ENCODE measurements at regions not wholly inside any gene's neighbourhood (a gene's known extent, or its start where the extent isn't known, plus 50 kb on each side); places are given as distances from the start of the nearest gene placed in this dataset.

DNA sequence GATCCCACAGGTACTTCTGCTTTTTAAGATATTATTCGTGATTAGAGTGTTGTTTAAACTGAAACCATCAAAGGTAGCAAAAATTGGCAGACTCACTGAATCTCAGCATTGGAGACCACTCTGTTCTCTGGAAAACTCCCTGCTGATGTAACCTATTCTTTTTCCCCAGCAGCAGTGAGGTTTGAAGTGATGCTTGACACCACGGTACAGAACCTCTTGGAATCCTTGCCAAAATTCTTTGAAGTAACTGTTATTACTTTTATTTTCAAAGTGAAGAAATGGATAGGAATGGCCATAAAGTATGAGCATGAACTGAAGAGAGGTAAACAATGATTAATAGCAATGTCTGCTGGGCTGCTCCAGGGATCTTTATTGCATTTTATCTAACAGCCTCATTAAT is 66.4 kb upstream of the KL start:
- TF ChIP-seq MAFK (IDR thresholded peaks at IDR 0.05; ENCODE audit: partially characterized antibody) (no peak), CBX8 (IDR thresholded peaks at IDR 0.05) (no peak), KDM5A (IDR thresholded peaks at IDR 0.05) (no peak), POLR2A (IDR thresholded peaks at IDR 0.05; ENCODE audit: low read length) (no peak)
- TF ChIP-seq, protein P1, sequence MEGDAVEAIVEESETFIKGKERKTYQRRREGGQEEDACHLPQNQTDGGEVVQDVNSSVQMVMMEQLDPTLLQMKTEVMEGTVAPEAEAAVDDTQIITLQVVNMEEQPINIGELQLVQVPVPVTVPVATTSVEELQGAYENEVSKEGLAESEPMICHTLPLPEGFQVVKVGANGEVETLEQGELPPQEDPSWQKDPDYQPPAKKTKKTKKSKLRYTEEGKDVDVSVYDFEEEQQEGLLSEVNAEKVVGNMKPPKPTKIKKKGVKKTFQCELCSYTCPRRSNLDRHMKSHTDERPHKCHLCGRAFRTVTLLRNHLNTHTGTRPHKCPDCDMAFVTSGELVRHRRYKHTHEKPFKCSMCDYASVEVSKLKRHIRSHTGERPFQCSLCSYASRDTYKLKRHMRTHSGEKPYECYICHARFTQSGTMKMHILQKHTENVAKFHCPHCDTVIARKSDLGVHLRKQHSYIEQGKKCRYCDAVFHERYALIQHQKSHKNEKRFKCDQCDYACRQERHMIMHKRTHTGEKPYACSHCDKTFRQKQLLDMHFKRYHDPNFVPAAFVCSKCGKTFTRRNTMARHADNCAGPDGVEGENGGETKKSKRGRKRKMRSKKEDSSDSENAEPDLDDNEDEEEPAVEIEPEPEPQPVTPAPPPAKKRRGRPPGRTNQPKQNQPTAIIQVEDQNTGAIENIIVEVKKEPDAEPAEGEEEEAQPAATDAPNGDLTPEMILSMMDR (IDR thresholded peaks at IDR 0.05): no peak
- TF ChIP-seq, protein P2, sequence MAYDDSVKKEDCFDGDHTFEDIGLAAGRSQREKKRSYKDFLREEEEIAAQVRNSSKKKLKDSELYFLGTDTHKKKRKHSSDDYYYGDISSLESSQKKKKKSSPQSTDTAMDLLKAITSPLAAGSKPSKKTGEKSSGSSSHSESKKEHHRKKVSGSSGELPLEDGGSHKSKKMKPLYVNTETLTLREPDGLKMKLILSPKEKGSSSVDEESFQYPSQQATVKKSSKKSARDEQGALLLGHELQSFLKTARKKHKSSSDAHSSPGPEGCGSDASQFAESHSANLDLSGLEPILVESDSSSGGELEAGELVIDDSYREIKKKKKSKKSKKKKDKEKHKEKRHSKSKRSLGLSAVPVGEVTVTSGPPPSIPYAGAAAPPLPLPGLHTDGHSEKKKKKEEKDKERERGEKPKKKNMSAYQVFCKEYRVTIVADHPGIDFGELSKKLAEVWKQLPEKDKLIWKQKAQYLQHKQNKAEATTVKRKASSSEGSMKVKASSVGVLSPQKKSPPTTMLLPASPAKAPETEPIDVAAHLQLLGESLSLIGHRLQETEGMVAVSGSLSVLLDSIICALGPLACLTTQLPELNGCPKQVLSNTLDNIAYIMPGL (CRISPR knock-in tag; IDR thresholded peaks at IDR 0.05; ENCODE audit: borderline replicate concordance): no peak
- TF ChIP-seq, protein P3, sequence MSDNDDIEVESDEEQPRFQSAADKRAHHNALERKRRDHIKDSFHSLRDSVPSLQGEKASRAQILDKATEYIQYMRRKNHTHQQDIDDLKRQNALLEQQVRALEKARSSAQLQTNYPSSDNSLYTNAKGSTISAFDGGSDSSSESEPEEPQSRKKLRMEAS (IDR thresholded peaks at IDR 0.05): no peak
